Right lobe of liver (tissue), 6 donors: ENCODE measurements at regions not wholly inside any gene's neighbourhood (a gene's known extent, or its start where the extent isn't known, plus 50 kb on each side); places are given as distances from the start of the nearest gene placed in this dataset.

Experiments
- ATAC-seq, 4 donors: fragments of 200-7000 bp; cut with Tn5 transposase; one replicate each; pipeline ENCODE4 v1.9.1; 2020; ENCODE audit warnings: mild to moderate bottlenecking in 4 of 4, moderate library complexity in 4 of 4
- DNase-seq, 3 donors: peaks; one replicate each; pipeline ENCODE4 v3.0.0-alpha.2; 2020
- H3K27ac ChIP-seq, 3 donors: fragments of 200-600 bp; one replicate each; pipeline ENCODE4 v1.8.0; 2022
- H3K27me3 ChIP-seq, 2 donors: fragments of 200-600 bp; one replicate each; pipeline ENCODE4 v1.8.0; 2022
- H3K36me3 ChIP-seq, 4 donors: fragments of 200-600 bp; sonication (generic) in 1 of 4; one replicate each; pipeline versions ENCODE4 v1.5.1 to v1.8.0; 2017 to 2022; ENCODE audit warnings: control low read depth in 1 of 4
- H3K4me1 ChIP-seq, 4 donors: fragments of 200-600 bp; sonication (generic) in 1 of 4; one replicate each; pipeline versions ENCODE4 v1.5.1 to v1.8.0; 2017 to 2022; ENCODE audit warnings: control low read depth in 1 of 4
- H3K4me3 ChIP-seq, 3 donors: fragments of 200-600 bp; one replicate each; pipeline ENCODE4 v1.8.0; 2022
- H3K9me3 ChIP-seq, 4 donors: fragments of 200-600 bp; sonication (generic) in 1 of 4; one replicate each; pipeline versions ENCODE4 v1.5.1 to v1.8.0; 2017 to 2022; ENCODE audit warnings: control low read depth in 1 of 4
- CTCF ChIP-seq, 4 donors: fragments of 200-600 bp in 3 of 4; fragments of 450-650 bp in 1 of 4; IDR thresholded peaks; one replicate each; pipeline versions ENCODE4 v1.5.1 to v1.8.0; 2016 to 2022; ENCODE audit warnings: antibody characterized with exemption in 4 of 4, mild to moderate bottlenecking in 2 of 4
- POLR2A ChIP-seq: fragments of 450-650 bp; IDR thresholded peaks from one replicate; pipeline ENCODE4 v1.6.1; 2017; ENCODE audit warnings: antibody characterized with exemption, mild to moderate bottlenecking
- WGBS: methylation state at CpG from one replicate; pipeline ENCODE4 v1.1.6; 2018; ENCODE audit warnings: low coverage, low lambda C conversion rate; ENCODE audit not compliant: insufficient coverage; ENCODE audit errors: missing lambda C conversion rate; 5-methylcytosine and 5-hydroxymethylcytosine counted together
- intact Hi-C, 2 donors: fragments of 100-400 bp; cut with DNase I; formaldehyde crosslinking; loops; one replicate each; pipeline versions ENCODE4 v1.11.2 to v1.14.1; 2022
- donor health status: DM: no; HTN: yes; CAD: no.
- donor health status: DM: no; HTN: no; CAD: no.
- donor health status: DM: no; HTN: no; CAD: no.
- donor health status: DM: no; HTN: yes; CAD: no.
- donor health status: DM: no; HTN: yes; CAD: no.

- intact Hi-C loops, result no loop called here
- 75% methylated on average over 4 of the region's 9 CpGs for WGBS
- Histone ChIP-seq H3K4me1 (no peaks in the 10 kb centered on the region), H3K9me3 (no peaks in the 10 kb centered on the region), H3K36me3 (no peaks in the 10 kb centered on the region), H3K27me3 (no peaks in the 10 kb centered on the region), H3K4me3 (no peak overlapping the region), H3K27ac (no peak overlapping the region)
- no peak for ATAC-seq
- no peak for TF ChIP-seq CTCF (IDR thresholded peaks at IDR 0.05)
- no peak for TF ChIP-seq POLR2A
- no peak for DNase-seq
Measured at GRCh38 chr11:116386118-116386699, 386.6 kb downstream of the BUD13 start.

- no peaks in the 10 kb centered on the region for H3K4me1 ChIP-seq
- intact Hi-C loops, result no loop called here
- no peak for ATAC-seq
- no peak for TF ChIP-seq CTCF (IDR thresholded peaks at IDR 0.05)
- no peak for TF ChIP-seq POLR2A
- H3K27ac ChIP-seq, result no peak overlapping the region
- no peaks in the 10 kb centered on the region for H3K27me3 ChIP-seq
- WGBS, result 71% methylated on average over 1 of the region's 4 CpGs
- H3K4me3 ChIP-seq, result no peak overlapping the region
- H3K36me3 ChIP-seq, result no peaks in the 10 kb centered on the region
- H3K9me3 ChIP-seq, result no peaks in the 10 kb centered on the region
- DNase-seq, result no peak
Measured at GRCh38 chr11:116384876-116385275, 387.9 kb downstream of the BUD13 start.

GRCh38 chr11:116384407-116384806, 388.4 kb downstream of the BUD13 start:
- no peaks in the 10 kb centered on the region for H3K9me3 ChIP-seq
- no peak for ATAC-seq
- intact Hi-C loops, result no loop called here

GRCh38 chr11:116379185-116379828, 393.5 kb downstream of the BUD13 start:
- 37% methylated on average over 7 of the region's 7 CpGs for WGBS
- intact Hi-C loops, result no loop called here
- DNase-seq (no peak), ATAC-seq (no peak)
- H3K4me1 ChIP-seq, result no peaks in the 10 kb centered on the region
- H3K27ac ChIP-seq, result no peak overlapping the region
- H3K36me3 ChIP-seq, result no peaks in the 10 kb centered on the region
- no peaks in the 10 kb centered on the region for H3K9me3 ChIP-seq
- H3K27me3 ChIP-seq, result no peaks in the 10 kb centered on the region
- no peak overlapping the region for H3K4me3 ChIP-seq
- no peak for TF ChIP-seq CTCF (IDR thresholded peaks at IDR 0.05)
- no peak for TF ChIP-seq POLR2A

More at GRCh38 chr11:116384407-116384806, 388.4 kb downstream of the BUD13 start:
- Histone ChIP-seq H3K27ac (no peak overlapping the region), H3K4me1 (no peaks in the 10 kb centered on the region), H3K27me3 (no peaks in the 10 kb centered on the region), H3K36me3 (no peaks in the 10 kb centered on the region), H3K4me3 (no peak overlapping the region)
- no CpG with 5 or more reads among the region's 5 CpGs for WGBS
- TF ChIP-seq CTCF (IDR thresholded peaks at IDR 0.05) (no peak), POLR2A (no peak)
- DNase-seq, result no peak
